A204.1 (cell line): ENCODE measurements at regions not wholly inside any gene's neighbourhood (a gene's known extent, or its start where the extent isn't known, plus 50 kb on each side); places are given as distances from the start of the nearest gene placed in this dataset.

Experiments
- FAIRE-seq: peaks from 2 replicates; lab custom pipeline; 2012; peaks lifted over from hg19 to GRCh38; lab: Jason Lieb, UNC

DNA sequence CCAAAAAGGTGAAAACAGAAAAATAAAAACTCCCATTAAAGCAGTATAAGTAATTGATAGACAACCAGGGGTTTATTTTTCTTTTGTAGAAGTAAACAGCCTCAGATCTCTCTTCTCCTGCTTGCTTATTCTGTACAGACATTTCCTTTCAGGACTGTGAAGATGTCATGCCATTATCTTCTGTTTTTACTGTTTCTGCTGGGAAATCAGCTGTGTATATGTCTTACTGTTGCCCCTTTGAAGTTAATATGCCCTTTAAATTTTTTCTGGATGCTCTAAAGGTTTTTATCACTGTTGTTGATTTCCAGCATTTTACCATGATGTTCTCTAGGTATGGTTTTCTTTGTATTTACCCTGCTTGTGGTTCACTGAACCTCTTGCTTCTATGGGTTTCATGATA is 199.5 kb downstream of the NXNL2 start:
- FAIRE-seq: no peak

GRCh38 chr9:88736136-88736637 is 201.2 kb downstream of the NXNL2 start:
- FAIRE-seq: no peak

DNA sequence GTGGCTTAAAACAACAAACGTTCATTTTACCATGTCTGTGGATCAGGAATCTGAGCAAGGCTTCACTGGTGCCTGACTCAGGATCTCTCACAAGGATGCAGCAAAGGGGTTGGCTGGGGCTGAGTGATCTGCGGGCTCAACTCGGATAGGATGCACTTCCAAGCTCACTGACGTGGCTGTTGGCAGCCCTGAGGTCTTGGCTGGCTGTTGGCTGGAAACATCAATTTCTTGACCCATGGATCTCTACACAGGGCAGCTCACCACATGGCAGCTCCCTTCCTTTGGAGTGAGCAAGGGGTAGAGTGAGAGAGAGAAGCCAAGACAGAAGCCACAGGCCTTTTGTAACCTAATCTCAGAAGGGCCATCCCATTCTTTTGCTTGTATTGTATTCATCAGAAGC is 202.1 kb downstream of the NXNL2 start:
- no peak for FAIRE-seq

- no peak for FAIRE-seq
These were observed 202.9 kb downstream of the NXNL2 start for GRCh38 chr9:88737876-88738275.

DNA sequence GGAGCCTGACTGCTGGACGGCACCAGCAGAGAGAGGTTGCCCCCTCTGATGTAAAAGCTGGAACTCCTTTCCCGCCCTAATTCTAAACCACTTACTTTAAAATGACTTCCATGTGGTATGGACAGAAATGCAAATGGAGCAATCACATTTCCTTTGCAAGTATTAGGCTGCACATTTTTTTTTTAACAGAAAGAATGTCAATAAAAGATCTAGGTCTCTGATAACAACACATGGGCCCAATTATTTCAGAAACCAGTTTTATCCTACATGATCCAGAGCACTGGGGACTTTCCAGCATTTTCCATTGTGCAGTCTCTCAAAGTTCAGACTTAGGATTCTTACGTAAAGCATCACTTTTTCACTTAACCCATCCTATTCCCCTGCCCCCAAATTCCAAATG is 203.7 kb downstream of the NXNL2 start:
- no peak for FAIRE-seq

GRCh38 chr9:88739373-88739772 is 204.4 kb downstream of the NXNL2 start:
- FAIRE-seq: no peak

GRCh38 chr9:88740844-88741243 is 205.9 kb downstream of the NXNL2 start:
- FAIRE-seq: no peak

DNA sequence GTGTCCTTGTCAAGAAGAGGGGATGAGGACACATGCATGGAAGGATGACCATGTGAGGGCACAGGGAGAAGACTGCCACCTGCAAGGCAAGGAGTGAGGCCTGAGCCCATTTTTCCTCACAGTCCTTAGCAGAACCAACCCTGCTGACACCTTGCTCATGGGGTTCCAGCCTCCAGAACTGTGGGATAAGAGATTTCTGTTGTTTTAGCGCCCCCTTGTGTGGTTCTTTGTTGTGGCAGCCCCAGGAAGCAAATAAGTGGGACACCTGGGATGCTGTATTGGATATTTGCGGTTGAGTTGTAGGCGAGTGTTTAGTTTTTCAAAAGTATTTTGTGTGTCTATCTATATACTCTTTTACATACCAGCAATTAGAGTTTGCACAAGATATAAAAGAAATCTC is 206.4 kb downstream of the NXNL2 start:
- FAIRE-seq: no peak

GRCh38 chr9:88742483-88742882 is 207.5 kb downstream of the NXNL2 start:
- no peak for FAIRE-seq

- no peak for FAIRE-seq
These were observed 207.9 kb downstream of the NXNL2 start for GRCh38 chr9:88742905-88743304.

GRCh38 chr9:88745276-88746001 is 210.5 kb downstream of the NXNL2 start:
- no peak for FAIRE-seq

DNA sequence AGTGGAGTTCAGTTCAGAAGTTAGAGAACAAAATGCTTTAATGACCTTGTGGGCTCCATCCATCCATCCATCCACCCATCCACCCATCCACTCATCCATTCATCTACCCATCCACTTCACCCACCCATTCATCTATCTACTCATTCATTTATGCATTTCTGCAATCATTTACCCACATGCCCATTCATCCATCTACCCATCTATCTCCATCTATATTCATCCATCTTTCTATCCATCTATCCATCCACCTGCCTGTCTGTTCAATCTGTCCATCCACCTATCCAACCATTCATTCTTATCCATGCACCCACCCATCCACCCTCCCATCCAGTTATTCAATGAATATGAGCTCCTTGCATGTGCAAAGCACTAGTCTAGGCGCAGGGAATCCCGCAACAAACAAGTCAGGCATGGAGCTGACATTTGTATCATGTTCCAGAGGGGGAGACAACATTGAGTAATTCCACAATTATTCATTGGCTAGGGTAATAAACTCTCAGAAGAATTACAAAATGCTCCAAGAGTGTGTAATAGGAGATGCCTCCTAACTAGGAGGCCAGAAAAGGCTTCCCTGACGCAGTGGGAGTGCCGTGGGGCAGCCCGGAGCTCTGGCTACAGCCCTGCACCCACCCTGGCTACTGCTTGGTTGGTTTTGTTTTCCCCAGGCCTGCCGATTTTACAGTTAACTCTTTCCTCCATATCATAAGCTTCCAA is 211.2 kb downstream of the NXNL2 start:
- no peak for FAIRE-seq

DNA sequence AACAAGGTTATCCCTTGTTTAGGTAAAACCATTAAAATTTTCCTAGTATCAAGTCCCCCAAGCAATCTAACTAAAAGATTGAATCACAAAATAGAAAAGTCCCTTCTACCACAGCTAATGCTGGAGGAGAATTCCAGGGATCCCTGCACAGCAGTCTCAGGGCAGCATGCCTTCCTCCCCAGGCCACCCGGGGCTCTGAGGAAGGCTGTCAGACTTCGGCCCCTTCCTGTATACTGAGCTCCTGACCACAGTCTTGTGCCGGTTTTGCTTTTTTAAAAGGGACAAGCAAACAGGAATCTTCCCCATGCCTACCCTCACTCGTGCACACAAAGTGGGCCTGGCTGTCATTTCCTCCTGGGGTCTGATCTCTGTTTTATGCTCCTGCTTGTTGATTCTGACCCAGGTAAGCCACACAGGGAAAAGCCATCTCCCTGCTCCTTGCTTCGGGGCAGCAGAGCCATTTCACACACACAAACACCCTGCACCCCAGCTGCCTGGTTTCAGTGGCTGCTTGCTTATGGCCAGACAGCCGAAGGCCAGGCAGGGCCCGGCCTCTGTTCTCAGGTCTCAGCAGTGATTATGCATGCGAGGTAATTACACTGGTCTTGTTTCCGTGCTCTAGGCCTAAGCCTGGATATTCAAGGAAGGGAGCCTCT is 211.9 kb downstream of the NXNL2 start:
- no peak for FAIRE-seq

- no peak for FAIRE-seq
These were observed 212.8 kb downstream of the NXNL2 start for GRCh38 chr9:88747768-88748167.

DNA sequence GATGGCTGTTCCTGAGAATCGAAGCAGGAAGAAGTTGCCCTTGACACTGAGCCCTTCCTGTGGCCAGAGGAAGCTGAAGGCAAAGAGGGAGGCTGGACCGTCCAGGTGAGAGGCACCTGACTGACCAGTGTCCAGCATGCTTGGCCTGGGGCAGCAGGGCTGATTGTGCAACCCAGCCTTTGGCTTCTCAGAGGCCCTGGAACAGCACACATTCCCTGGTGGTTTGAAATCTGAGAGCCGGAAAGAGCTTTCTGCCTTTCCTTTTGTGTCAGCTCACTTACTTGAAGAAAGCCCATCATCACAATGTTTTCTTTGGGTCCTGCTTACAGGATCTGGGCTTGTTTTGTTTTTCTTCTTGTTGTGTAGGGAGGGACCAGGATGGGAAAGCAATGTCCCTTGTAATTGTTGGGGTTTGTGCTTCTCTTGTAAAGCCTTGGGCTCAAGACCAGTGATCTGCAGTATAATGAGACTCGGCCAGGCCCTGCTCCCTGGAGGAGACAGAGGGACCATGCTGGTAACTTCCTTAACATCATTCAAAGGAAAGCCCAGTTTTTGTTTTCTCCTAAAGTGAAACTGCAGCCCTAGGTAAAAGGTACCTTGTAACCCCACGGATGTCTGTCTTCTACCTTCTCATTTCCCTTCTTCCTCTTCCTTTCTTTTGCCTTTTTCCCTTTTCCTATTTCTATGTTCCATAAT is 213.7 kb downstream of the NXNL2 start:
- FAIRE-seq: no peak

- no peak for FAIRE-seq
These were observed 214.4 kb downstream of the NXNL2 start for GRCh38 chr9:88749420-88749819.

- no peak for FAIRE-seq
These were observed 215.9 kb downstream of the NXNL2 start for GRCh38 chr9:88750832-88751360.

GRCh38 chr9:88751781-88752180 is 216.8 kb downstream of the NXNL2 start:
- FAIRE-seq: no peak

- no peak for FAIRE-seq
These were observed 218.9 kb downstream of the NXNL2 start for GRCh38 chr9:88753691-88754367.

- no peak for FAIRE-seq
These were observed 219.5 kb downstream of the NXNL2 start for GRCh38 chr9:88754452-88754851.

DNA sequence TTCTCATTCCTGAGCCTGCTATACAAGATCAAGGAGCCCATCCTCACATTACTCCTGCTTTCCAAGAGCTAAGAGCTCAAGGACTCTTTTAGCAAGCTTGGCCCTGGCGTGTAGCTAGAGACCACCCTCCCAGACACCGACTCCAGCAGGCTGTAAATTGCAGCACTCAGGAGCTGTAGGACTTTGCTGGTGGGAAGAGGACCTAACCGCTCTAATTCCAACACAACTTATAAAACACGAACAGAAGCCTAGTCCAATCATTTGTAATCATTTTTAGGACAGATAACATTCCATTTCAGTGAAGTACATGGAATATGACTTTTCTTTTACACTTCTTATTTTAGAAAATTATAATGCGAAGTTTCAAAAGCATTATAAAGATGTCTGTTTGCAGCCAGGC is 219.9 kb downstream of the NXNL2 start:
- no peak for FAIRE-seq
